ENCODE measurements at regions not wholly inside any gene's neighbourhood (a gene's known extent, or its start where the extent isn't known, plus 50 kb on each side); places are given as distances from the start of the nearest gene placed in this dataset.
"Not testable (repeated sequence)": the region's sequence is repeated elsewhere in the genome, so short reads cannot be mapped to it uniquely, and the experiment has no call there.

DNA sequence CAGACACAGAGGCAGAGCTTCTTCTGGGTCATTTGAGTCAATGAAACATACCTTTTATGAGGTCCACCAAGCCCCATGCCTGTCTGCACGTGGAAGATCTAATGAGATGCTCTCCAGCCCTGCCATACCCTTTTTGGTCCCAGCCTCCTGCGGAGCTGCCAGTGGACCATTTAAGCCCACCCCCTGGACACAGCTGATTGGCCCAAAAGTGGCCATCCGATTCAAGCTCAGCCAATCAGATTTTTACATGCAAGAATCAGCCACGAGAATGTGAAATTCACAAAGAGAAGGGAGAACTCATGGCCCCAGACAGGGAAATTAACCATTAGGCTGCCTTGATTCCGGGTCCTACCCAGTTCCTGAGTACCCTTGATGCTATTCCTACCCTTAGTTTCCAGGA, 231.0 kb upstream of the EEF2KMT start:
- no peak for DNase-seq (ENCODE audit: missing footprints)
- no peak for ATAC-seq
- intact Hi-C loops (cut with DNase I): no loop called here

DNA sequence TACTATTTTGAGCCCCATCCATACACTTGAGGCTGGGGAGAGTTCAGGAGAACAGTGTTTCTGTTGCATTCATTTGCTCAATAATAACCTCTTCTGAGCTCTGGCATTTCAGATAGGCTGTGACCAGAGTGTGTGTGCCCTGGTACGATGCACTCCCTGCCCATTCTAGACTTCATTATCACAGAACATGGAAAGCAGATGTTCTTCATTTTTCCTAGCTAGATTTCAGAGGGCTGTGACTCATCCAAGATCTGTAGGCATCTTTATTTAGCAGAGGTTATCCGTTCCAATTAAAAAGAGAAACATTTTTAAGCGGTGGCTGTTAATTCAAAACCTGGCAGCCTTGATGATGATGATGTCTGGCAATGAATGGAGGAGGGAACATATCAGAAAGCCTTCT, 228.8 kb upstream of the EEF2KMT start:
- ATAC-seq (no peak), DNase-seq (ENCODE audit: missing footprints) (no peak)
- intact Hi-C loops (cut with DNase I): no loop called here

DNA sequence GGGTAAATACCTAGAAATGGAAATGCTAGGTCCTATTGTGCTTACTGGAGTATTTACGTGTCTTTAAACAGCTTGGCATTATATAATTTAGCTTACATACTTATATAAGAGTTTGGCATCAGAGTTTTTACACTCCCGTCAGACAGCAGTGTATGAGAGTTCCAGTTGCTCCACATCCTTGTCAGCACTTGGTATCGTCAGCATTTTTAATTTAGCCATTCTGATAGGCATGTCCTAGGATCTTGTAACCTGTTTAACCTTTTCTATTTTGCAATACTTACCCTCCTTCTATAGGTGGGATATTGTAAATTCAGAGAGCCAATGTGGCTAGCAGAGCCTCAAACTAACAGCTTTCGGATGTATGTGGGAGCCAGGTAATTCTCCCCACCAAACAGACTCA, 228.3 kb upstream of the EEF2KMT start:
- DNase-seq (ENCODE audit: missing footprints) (no peak), ATAC-seq (no peak)
- intact Hi-C loops (cut with DNase I): no loop called here

DNA sequence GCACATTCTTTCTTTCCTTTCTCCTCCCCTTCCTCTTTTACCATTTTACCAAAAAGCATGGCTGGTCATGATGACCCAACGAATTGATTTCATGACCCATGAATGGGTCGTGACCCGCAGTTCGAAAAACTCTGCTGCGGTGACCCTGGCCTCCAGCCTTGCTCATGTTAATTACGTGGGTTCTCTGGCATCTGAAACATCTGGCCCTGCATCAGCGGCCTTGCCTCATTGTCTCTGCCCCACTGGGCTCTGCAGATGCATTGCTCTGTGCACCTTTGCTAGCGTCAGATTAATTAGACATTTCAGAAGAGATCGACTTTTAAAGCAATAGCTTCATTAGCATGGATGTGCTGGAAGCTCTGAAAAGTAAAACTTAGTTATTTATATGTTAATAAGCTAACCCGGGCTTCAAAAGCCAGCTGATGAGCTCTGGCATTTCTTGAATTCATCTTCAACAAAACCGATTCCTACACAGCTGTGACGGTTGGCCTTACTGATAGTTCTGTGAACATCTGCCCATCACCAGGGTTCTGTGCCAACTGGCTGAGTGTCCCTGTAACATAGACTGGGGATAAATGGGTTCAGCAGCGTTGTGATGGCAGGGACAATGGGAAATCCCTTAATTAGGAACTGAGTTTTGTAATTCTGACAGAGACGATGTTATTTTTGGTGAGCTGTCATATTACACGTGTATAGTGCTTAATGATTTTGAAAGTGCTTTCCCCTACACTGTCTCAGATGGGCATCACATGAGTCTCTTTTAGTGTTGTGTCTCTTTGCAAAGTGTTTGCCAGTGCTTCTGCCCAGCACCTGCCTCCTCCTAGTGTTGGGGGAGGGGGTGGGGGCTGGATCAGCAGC, 225.9 kb upstream of the EEF2KMT start:
- intact Hi-C loops (cut with DNase I): no loop called here
- DNase-seq (ENCODE audit: missing footprints) (no peak), ATAC-seq (no peak)

DNA sequence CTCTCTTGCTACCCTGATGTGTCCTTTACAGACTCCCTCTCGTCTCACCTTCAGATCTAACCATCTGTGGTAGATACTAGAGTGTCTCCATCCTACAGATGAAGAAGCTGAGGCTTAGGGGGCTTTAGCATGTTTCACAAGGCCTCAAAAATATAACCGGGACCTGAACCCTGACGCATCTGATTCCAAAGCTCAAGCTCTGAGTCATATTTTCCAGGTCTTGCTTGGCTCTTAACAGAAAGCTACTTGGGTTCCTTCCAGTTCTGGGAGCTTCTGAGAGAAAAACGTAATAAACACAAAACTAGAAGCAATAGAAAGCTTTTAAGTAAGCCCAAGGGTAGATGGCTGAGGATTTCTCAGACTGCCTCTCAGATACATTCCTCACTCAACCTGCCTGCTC, 224.3 kb upstream of the EEF2KMT start:
- ATAC-seq: no peak
- intact Hi-C loops (cut with DNase I): no loop called here
- DNase-seq (ENCODE audit: missing footprints): no peak

DNA sequence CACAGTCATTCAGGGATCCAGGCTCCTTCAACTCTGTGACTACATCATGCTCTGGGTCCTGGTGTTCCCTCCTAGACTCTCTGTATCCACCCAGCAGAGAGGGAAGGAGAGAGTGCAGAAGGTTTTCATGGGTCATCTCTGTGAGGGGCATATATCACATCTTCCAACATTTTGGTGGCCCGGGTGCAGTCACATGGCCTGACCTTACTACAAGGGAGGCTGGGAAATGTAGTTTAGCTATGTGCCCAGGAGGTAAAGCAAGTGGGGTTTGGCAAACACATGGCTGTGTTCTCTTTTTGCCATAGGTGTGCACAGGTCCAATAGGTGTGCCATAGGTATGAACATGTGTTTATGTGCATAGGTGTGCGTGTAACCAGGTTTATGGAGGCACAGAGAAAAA, 222.2 kb upstream of the EEF2KMT start:
- intact Hi-C loops (cut with DNase I): no loop called here
- no peak for ATAC-seq
- no peak for DNase-seq (ENCODE audit: missing footprints)

DNA sequence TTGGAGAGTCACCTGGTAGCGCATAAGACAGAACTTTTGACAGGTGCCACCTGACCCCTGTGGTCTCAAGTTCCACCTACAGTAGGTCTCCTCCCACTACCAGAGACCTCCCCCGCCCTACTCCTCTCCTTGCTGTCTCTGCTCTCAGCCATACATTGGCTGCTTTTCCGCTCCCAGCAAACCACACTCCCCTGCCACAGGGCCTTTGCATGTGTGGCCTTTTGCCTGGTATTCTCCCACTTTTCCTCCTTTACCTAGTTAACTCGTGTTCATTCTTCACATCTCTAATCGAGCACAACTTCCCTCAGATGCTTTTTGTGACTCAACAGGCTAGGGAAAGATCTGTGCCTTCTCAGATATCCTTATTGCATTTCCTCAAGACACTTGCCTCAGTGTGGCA, 218.3 kb upstream of the EEF2KMT start:
- ATAC-seq (no peak), DNase-seq (ENCODE audit: missing footprints) (no peak)
- intact Hi-C loops (cut with DNase I): no loop called here

GRCh38 chr16:5314377-5314776, 216.8 kb upstream of the EEF2KMT start:
- no peak for ATAC-seq
- no peak for DNase-seq (ENCODE audit: missing footprints)
- intact Hi-C loops (cut with DNase I): no loop called here

GRCh38 chr16:5309946-5310611, 212.5 kb upstream of the EEF2KMT start:
- intact Hi-C loops (cut with DNase I): no loop called here
- ATAC-seq (no peak), DNase-seq (ENCODE audit: missing footprints) (no peak)

GRCh38 chr16:5305023-5305422, 207.4 kb upstream of the EEF2KMT start:
- intact Hi-C loops (cut with DNase I): no loop called here
- no peak for ATAC-seq
- no peak for DNase-seq (ENCODE audit: missing footprints)

DNA sequence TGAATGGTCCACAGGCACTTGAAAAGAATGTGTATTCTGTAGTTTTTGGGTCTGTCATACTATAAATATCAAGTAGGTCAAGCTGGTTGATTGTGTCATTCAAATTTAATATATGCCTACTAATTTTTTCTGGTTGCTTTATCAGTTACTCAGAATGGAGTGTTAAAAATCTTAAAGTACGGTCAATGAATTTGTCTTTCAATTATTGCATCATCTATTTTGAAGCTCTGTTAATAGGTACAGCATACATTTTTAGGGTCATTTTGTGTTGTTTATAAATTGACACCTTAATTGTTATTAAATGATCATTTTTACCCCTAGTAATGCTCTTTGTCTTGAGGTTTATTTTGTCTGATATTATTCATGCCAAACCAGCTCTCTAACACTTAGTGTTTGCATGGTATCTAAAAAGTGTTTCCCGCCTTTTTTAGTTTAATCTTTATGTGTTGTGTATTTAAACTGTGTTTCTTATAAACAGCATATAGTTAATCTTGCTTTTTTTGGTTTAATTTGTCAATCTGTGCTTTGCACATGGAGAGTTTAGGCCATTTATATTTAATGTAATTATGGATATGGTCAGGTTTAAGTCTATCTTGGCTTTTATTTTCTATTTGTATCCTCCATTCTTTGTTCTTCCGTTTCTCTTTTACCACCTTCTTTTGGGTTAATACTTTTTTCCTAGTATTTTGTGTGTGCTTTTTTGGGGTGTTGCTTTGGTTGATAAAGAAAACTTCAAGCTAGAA, 204.9 kb upstream of the EEF2KMT start:
- intact Hi-C loops (cut with DNase I): no loop called here
- DNase-seq (ENCODE audit: missing footprints): no peak
- ATAC-seq: no peak

DNA sequence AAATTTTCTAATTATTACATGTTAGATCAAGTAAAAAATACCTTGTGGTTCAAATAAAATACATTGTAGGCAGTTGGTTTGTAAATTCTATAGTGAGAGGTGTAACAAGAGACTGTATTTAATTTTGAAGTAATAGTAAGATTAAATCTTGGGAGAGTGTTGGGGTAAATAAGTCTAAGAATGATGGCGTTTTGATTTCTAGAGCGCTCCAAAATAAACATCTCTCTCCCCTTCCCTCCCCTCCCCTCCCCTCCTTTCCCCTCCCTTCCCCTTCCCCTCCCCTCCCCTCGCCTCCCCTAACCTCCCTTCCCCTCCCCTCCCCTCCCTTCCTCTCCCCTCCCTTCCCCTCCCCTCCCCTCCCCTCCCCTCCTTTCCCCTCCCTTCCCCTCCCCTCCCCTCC, 200.6 kb upstream of the EEF2KMT start:
- ATAC-seq (no peak), DNase-seq (ENCODE audit: missing footprints) (no peak)
- intact Hi-C loops (cut with DNase I): no loop called here

- intact Hi-C loops (cut with DNase I): no loop called here
- ATAC-seq (no peak), DNase-seq (ENCODE audit: missing footprints) (no peak)
Observed at GRCh38 chr16:5296176-5296575, 198.6 kb upstream of the EEF2KMT start.

- intact Hi-C loops (cut with DNase I); ATAC-seq; DNase-seq (ENCODE audit: missing footprints): not testable (repeated sequence)
Observed at GRCh38 chr16:5295304-5295703, 197.7 kb upstream of the EEF2KMT start.

- ATAC-seq; intact Hi-C loops (cut with DNase I); DNase-seq (ENCODE audit: missing footprints): not testable (repeated sequence)
Observed at GRCh38 chr16:5282152-5282551, 184.6 kb upstream of the EEF2KMT start.

DNA sequence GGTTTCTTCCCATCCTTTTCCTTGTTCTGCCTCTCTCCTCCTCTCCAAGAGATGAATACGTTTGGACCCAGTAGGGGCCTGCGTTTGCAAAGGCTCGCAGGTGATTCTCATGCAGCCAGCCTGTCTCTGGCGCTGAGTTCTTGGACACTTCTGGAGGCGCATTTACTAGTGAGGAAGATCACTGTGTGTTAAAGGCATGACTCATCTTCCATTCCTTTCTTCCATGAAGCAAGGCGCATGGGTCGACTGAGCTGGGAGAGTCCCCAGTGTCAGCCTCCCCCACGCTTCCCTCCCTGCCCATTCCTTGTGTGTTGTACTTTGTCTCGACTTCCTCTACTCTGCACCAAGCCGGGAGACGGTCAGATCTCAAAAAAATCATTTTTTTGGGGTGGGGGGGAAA, 159.9 kb upstream of the EEF2KMT start:
- intact Hi-C loops (cut with DNase I): no loop called here
- DNase-seq (ENCODE audit: missing footprints) (no peak), ATAC-seq (no peak)

GRCh38 chr16:5252791-5253190, 155.2 kb upstream of the EEF2KMT start:
- ATAC-seq (no peak), DNase-seq (ENCODE audit: missing footprints) (no peak)
- intact Hi-C loops (cut with DNase I): no loop called here

DNA sequence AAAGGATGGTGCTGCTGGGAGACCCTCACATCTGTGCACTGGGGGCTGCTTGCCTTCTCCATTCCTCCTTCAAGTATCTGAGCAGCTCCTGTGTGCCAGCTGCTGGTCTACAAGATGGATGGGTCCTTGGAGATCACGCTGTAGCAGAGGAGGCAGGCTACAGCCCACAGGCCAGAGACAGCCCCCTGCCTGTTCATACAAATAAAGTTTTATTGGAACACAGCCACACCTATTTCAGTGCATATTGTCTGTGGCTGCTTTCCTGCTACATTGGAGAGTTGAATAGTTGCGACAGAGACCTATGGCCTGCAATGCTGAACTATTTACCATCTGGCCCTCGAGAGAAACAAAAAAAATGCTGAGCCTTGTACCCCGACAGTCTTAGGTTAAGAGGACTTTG, 149.8 kb upstream of the EEF2KMT start:
- intact Hi-C loops (cut with DNase I); ATAC-seq; DNase-seq (ENCODE audit: missing footprints): not testable (repeated sequence)

DNA sequence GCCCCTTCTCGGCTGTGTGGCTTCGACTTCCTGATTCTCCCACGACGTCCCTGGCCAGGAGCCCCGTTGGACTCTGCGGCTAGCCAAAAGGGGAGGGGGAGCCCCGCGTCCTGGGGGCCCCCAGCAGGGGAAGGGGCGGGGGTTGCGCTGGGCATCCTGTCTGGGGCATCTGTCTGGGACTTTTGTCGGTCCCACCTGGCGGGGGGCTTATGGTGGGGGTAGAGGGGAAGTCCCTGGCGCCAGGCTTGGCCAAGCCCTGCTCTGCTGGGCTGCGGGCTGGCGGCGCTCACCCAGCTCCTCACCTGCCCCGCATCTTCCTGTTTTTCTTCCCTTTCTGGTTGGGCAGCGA, 142.7 kb upstream of the EEF2KMT start:
- intact Hi-C loops (cut with DNase I); ATAC-seq; DNase-seq (ENCODE audit: missing footprints): not testable (repeated sequence)
